Endodermal cell (in vitro differentiated cells): ENCODE measurements at regions not wholly inside any gene's neighbourhood (a gene's known extent, or its start where the extent isn't known, plus 50 kb on each side); places are given as distances from the start of the nearest gene placed in this dataset.

Experiments
- DNase-seq: peaks from one replicate; pipeline ENCODE4 v3.0.0-alpha.2; 2017
- H3K27ac ChIP-seq: 2 replicates; pipeline ENCODE4 v1.5.1; 2013; ENCODE audit warnings: mild to moderate bottlenecking, low read depth, low read length, moderate library complexity
- H3K27me3 ChIP-seq: 2 replicates; pipeline ENCODE4 v1.6.1; 2013; ENCODE audit warnings: mild to moderate bottlenecking, low read length, moderate library complexity; ENCODE audit not compliant: insufficient read depth, control insufficient read depth, poor library complexity, severe bottlenecking
- H3K36me3 ChIP-seq: 2 replicates; pipeline ENCODE4 v1.7.0; 2013; ENCODE audit warnings: mild to moderate bottlenecking, low read length, moderate library complexity; ENCODE audit not compliant: control insufficient read depth, insufficient read depth
- H3K4me1 ChIP-seq: one replicate; pipeline ENCODE4 v1.7.0; 2013; ENCODE audit warnings: low read length; ENCODE audit not compliant: control insufficient read depth, insufficient read depth
- H3K4me3 ChIP-seq: 2 replicates; pipeline ENCODE4 v1.5.1; 2013; ENCODE audit warnings: mild to moderate bottlenecking, low read length, moderate library complexity
- H3K9ac ChIP-seq: 2 replicates; pipeline ENCODE4 v1.6.1; 2013; ENCODE audit warnings: mild to moderate bottlenecking, low read length, moderate library complexity; ENCODE audit not compliant: poor library complexity, severe bottlenecking; ENCODE audit errors: extremely low read depth
- H3K9me3 ChIP-seq: 2 replicates; pipeline ENCODE4 v1.6.1; 2013; ENCODE audit warnings: mild to moderate bottlenecking, low read length, moderate library complexity; ENCODE audit not compliant: control insufficient read depth
- H3K27ac Mint-ChIP-seq: 2 replicates; pipeline ENCODE4 v1.8.0; 2020; ENCODE audit warnings: mixed read lengths
- H3K27me3 Mint-ChIP-seq: 2 replicates; pipeline ENCODE4 v1.8.0; 2021; ENCODE audit warnings: mild to moderate bottlenecking, mixed read lengths; ENCODE audit not compliant: insufficient read depth
- H3K36me3 Mint-ChIP-seq: 2 replicates; pipeline ENCODE4 v1.8.0; 2020; ENCODE audit warnings: low read depth, mixed read lengths
- H3K4me1 Mint-ChIP-seq: 2 replicates; pipeline ENCODE4 v1.8.0; 2020; ENCODE audit warnings: mixed read lengths
- H3K4me3 Mint-ChIP-seq: 2 replicates; pipeline ENCODE4 v1.8.0; 2020; ENCODE audit warnings: mild to moderate bottlenecking, moderate library complexity, mixed read lengths
- H3K9me3 Mint-ChIP-seq: 2 replicates; pipeline ENCODE4 v1.8.0; 2020; ENCODE audit warnings: mild to moderate bottlenecking, mixed read lengths
- CTCF ChIP-seq: fragments of 200-600 bp; sonication (generic); conservative IDR thresholded peaks from 2 replicates; pipeline ENCODE4 v1.5.0; 2021; ENCODE audit warnings: antibody characterized with exemption, mild to moderate bottlenecking
- WGBS, 2 experiments: methylation state at CpG; one replicate each; pipeline versions ENCODE4 v1.1.5 to v1.1.7; 2013; ENCODE audit warnings: missing lambda C conversion rate in 2 of 2, mixed read lengths in 1 of 2; ENCODE audit not compliant: insufficient coverage in 1 of 2, insufficient read length in 1 of 2; 5-methylcytosine and 5-hydroxymethylcytosine counted together

- no peaks in the 10 kb centered on the region for H3K4me1 ChIP-seq
- H3K9me3 Mint-ChIP-seq = peaks cover 2% of the 10 kb centered on the region
- H3K9me3 ChIP-seq = no peaks in the 10 kb centered on the region
- no peak overlapping the region for H3K27ac ChIP-seq
- H3K27me3 Mint-ChIP-seq = no peaks in the 10 kb centered on the region
- no peak overlapping the region for H3K9ac ChIP-seq
- no peaks in the 10 kb centered on the region for H3K36me3 Mint-ChIP-seq
- 93% methylated on average over 3 of the region's 3 CpGs; no CpG with 5 or more reads in 1 of the 2 experiments for WGBS, 2 experiments
- H3K27me3 ChIP-seq = no peaks in the 10 kb centered on the region
- no peak overlapping the region for H3K4me3 ChIP-seq
- TF ChIP-seq CTCF = no peak
- no peaks in the 10 kb centered on the region for H3K36me3 ChIP-seq
- H3K27ac Mint-ChIP-seq = no peak overlapping the region
- peaks cover 4% of the 10 kb centered on the region for H3K4me1 Mint-ChIP-seq
- no peak overlapping the region for H3K4me3 Mint-ChIP-seq
- no peak for DNase-seq
These were observed 81.3 kb downstream of the PPP1R2C start for GRCh38 chrX:42696536-42697124.

- WGBS, 2 experiments = 80 to 97% methylated on average over 1 to 4 of the region's 4 CpGs
- no peak for DNase-seq
- Histone ChIP-seq H3K4me3 (no peak overlapping the region), H3K9ac (no peak overlapping the region), H3K4me1 (no peaks in the 10 kb centered on the region), H3K9me3 (no peaks in the 10 kb centered on the region), H3K27ac (no peak overlapping the region), H3K36me3 (no peaks in the 10 kb centered on the region), H3K27me3 (no peaks in the 10 kb centered on the region)
- no peak overlapping the region for H3K27ac Mint-ChIP-seq
- TF ChIP-seq CTCF = no peak
- H3K4me1 Mint-ChIP-seq = peaks cover 4% of the 10 kb centered on the region
- no peaks in the 10 kb centered on the region for H3K36me3 Mint-ChIP-seq
- H3K4me3 Mint-ChIP-seq = no peak overlapping the region
- H3K9me3 Mint-ChIP-seq = no peaks in the 10 kb centered on the region
- no peaks in the 10 kb centered on the region for H3K27me3 Mint-ChIP-seq
These were observed 82.1 kb downstream of the PPP1R2C start for GRCh38 chrX:42695800-42696358.

- no peak for TF ChIP-seq CTCF
- WGBS, 2 experiments = 83 to 95% methylated on average over 1 of the region's 1 CpG
- Mint-ChIP-seq H3K4me1 (peaks cover 4% of the 10 kb centered on the region), H3K27ac (no peak overlapping the region), H3K27me3 (no peaks in the 10 kb centered on the region), H3K9me3 (no peaks in the 10 kb centered on the region), H3K4me3 (no peak overlapping the region), H3K36me3 (no peaks in the 10 kb centered on the region)
- DNase-seq = no peak
- H3K4me1 ChIP-seq = no peaks in the 10 kb centered on the region
- H3K36me3 ChIP-seq = no peaks in the 10 kb centered on the region
- H3K27ac ChIP-seq = no peak overlapping the region
- H3K9ac ChIP-seq = no peak overlapping the region
- no peak overlapping the region for H3K4me3 ChIP-seq
- H3K27me3 ChIP-seq = no peaks in the 10 kb centered on the region
- H3K9me3 ChIP-seq = no peaks in the 10 kb centered on the region
These were observed 83.6 kb downstream of the PPP1R2C start for GRCh38 chrX:42694260-42694815.
